ENCODE measurements at regions not wholly inside any gene's neighbourhood (a gene's known extent, or its start where the extent isn't known, plus 50 kb on each side); places are given as distances from the start of the nearest gene placed in this dataset.

- TF ChIP-seq EZH2phosphoT487 (IDR thresholded peaks at IDR 0.05; ENCODE audit: borderline replicate concordance, low read depth, low read length) (no peak), CTCF (conservative IDR thresholded peaks at IDR 0.05; ENCODE audit: low read length) (no peak)
Observed at GRCh38 chr9:120117081-120117480, 462.9 kb downstream of the CDK5RAP2 start.

Data from OCI-LY7 (cell line).